ENCODE measurements at regions not wholly inside any gene's neighbourhood (a gene's known extent, or its start where the extent isn't known, plus 50 kb on each side); places are given as distances from the start of the nearest gene placed in this dataset.
"Not testable (repeated sequence)": the region's sequence is repeated elsewhere in the genome, so short reads cannot be mapped to it uniquely, and the experiment has no call there.

- H3K4me3 Mint-ChIP-seq, result no peak overlapping the region
- no peak for TF ChIP-seq CTCF (conservative IDR thresholded peaks at IDR 0.05)
- no peaks in the 10 kb centered on the region for H3K27me3 Mint-ChIP-seq
- DNase-seq (ENCODE audit: extremely low spot score, unreplicated experiment), result no peak
- no peaks in the 10 kb centered on the region for H3K9me3 Mint-ChIP-seq
- H3K27ac Mint-ChIP-seq, result no peak overlapping the region
- no peaks in the 10 kb centered on the region for H3K4me1 Mint-ChIP-seq (ENCODE audit: unreplicated experiment)
- H3K36me3 Mint-ChIP-seq, result no peaks in the 10 kb centered on the region
Measured at GRCh38 chr7:119026391-119026790, 801.9 kb downstream of the ANKRD7 start.

DNA sequence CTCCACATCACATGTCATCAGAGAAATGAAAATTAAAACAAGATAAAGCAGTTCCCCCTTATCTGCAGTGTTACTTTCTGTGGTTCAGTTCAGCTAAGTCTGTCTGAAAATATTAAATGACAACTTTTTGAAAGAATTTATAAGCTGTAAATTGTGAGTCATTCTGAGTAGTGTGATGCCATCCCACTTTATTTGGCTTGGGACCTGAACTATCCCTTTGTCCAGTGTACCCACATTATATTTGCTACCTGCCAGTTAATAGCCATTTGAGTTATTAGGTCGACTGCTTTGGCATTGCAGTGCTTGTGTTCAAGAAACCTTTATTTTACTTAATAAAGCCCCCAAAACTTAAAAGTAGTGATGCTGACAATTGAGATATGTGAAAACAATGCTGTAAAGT, 804.2 kb downstream of the ANKRD7 start:
- H3K9me3 Mint-ChIP-seq, result no peaks in the 10 kb centered on the region
- H3K36me3 Mint-ChIP-seq, result no peaks in the 10 kb centered on the region
- no peak overlapping the region for H3K27ac Mint-ChIP-seq
- no peaks in the 10 kb centered on the region for H3K27me3 Mint-ChIP-seq
- TF ChIP-seq CTCF (conservative IDR thresholded peaks at IDR 0.05), result no peak
- H3K4me1 Mint-ChIP-seq (ENCODE audit: unreplicated experiment), result peaks cover 3% of the 10 kb centered on the region
- DNase-seq (ENCODE audit: extremely low spot score, unreplicated experiment), result no peak
- no peak overlapping the region for H3K4me3 Mint-ChIP-seq

- H3K27me3 Mint-ChIP-seq; H3K4me3 Mint-ChIP-seq; H3K4me1 Mint-ChIP-seq (ENCODE audit: unreplicated experiment); H3K9me3 Mint-ChIP-seq; H3K36me3 Mint-ChIP-seq; H3K27ac Mint-ChIP-seq; DNase-seq (ENCODE audit: extremely low spot score, unreplicated experiment): not testable (repeated sequence)
Measured at GRCh38 chr7:119032136-119032535, 807.6 kb downstream of the ANKRD7 start.

DNA sequence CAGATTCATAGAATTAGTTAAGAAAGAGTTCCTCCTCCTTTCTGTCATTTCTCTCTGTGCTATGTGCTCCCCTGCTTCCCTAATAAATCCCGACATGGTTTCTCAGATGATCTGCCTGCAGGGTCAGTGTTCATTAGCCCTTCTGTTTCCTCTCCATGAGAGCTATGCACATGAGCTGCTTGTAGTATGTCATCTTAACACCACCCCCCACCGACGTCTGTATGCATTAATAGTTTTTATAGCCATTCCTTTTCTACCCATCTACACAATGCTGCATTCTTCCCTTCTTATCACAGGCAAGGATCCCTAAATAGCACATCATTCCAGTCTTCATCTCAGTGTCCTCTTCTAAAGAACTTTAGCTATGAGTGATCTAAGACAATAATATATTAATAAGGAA, 809.1 kb downstream of the ANKRD7 start:
- Mint-ChIP-seq H3K36me3 (no peaks in the 10 kb centered on the region), H3K27me3 (no peaks in the 10 kb centered on the region), H3K9me3 (no peaks in the 10 kb centered on the region), H3K4me3 (no peak overlapping the region), H3K4me1 (ENCODE audit: unreplicated experiment) (peaks cover 3% of the 10 kb centered on the region), H3K27ac (no peak overlapping the region)
- TF ChIP-seq CTCF (conservative IDR thresholded peaks at IDR 0.05), result no peak
- no peak for DNase-seq (ENCODE audit: extremely low spot score, unreplicated experiment)

DNA sequence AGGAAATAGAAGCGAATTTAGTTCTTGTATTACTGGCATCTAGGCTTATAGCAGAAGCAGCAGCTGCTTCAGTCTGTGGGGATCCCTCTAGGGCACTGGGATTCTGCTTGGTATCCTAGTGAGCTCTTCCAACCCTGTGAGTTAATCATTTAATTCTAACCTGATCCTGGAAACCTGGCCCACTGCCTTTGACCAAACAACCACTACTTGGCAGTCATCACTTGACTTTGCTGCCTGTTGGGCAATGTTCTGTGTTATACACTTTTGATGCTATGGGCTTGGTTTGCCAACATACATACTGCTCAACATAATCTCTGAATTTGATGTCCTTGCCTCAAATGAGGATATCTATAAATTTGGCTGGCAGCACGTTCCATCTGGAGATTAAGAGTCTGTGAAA, 813.4 kb downstream of the ANKRD7 start:
- Mint-ChIP-seq H3K4me3 (no peak overlapping the region), H3K36me3 (no peaks in the 10 kb centered on the region), H3K27ac (no peak overlapping the region), H3K4me1 (ENCODE audit: unreplicated experiment) (peaks cover 3% of the 10 kb centered on the region), H3K9me3 (no peaks in the 10 kb centered on the region), H3K27me3 (no peaks in the 10 kb centered on the region)
- no peak for TF ChIP-seq CTCF (conservative IDR thresholded peaks at IDR 0.05)
- DNase-seq (ENCODE audit: extremely low spot score, unreplicated experiment), result no peak

GRCh38 chr7:119046068-119046467, 821.6 kb downstream of the ANKRD7 start:
- H3K27me3 Mint-ChIP-seq, result no peaks in the 10 kb centered on the region
- no peak overlapping the region for H3K27ac Mint-ChIP-seq
- no peaks in the 10 kb centered on the region for H3K36me3 Mint-ChIP-seq
- H3K4me3 Mint-ChIP-seq, result no peak overlapping the region
- TF ChIP-seq CTCF (conservative IDR thresholded peaks at IDR 0.05), result no peak
- H3K9me3 Mint-ChIP-seq, result no peaks in the 10 kb centered on the region
- no peaks in the 10 kb centered on the region for H3K4me1 Mint-ChIP-seq (ENCODE audit: unreplicated experiment)
- DNase-seq (ENCODE audit: extremely low spot score, unreplicated experiment), result no peak
